H9 (cell line): ENCODE measurements at regions not wholly inside any gene's neighbourhood (a gene's known extent, or its start where the extent isn't known, plus 50 kb on each side); places are given as distances from the start of the nearest gene placed in this dataset.

ENCODE experiments used
- DNase-seq: peaks from one replicate; pipeline ENCODE4 v3.0.0-alpha.2; 2017
- H2AFZ ChIP-seq: one replicate; pipeline ENCODE4 v1.6.1; 2013; ENCODE audit warnings: mild to moderate bottlenecking, low read length, control low read depth, moderate library complexity
- H2AK5ac ChIP-seq: 2 replicates; pipeline ENCODE4 v1.6.1; 2013; ENCODE audit warnings: low read length, control low read depth, mixed read lengths; ENCODE audit not compliant: insufficient read length
- H2BK120ac ChIP-seq: one replicate; pipeline ENCODE4 v1.6.1; 2013; ENCODE audit warnings: low read depth, mild to moderate bottlenecking, low read length, control low read depth, inconsistent platforms; ENCODE audit not compliant: poor library complexity, severe bottlenecking
- H2BK12ac ChIP-seq: 2 replicates; pipeline ENCODE4 v1.6.1; 2013; ENCODE audit warnings: low read length, control low read depth, mixed read lengths, low read depth; ENCODE audit not compliant: insufficient read length
- H2BK15ac ChIP-seq: 2 replicates; pipeline ENCODE4 v1.6.1; 2013; ENCODE audit warnings: low read depth, low read length, control low read depth
- H2BK20ac ChIP-seq: one replicate; pipeline ENCODE4 v1.6.1; 2013; ENCODE audit warnings: low read depth, mild to moderate bottlenecking, low read length, control low read depth, inconsistent platforms; ENCODE audit not compliant: poor library complexity, severe bottlenecking
- H2BK5ac ChIP-seq: 2 replicates; pipeline ENCODE4 v1.6.1; 2013; ENCODE audit warnings: low read length, control low read depth, mixed read lengths; ENCODE audit not compliant: insufficient read length
- H3K14ac ChIP-seq: 2 replicates; pipeline ENCODE4 v1.6.1; 2013; ENCODE audit warnings: low read length, control low read depth; ENCODE audit not compliant: insufficient read depth
- H3K18ac ChIP-seq: 2 replicates; pipeline ENCODE4 v1.6.1; 2013; ENCODE audit warnings: low read depth, mild to moderate bottlenecking, mixed read lengths, low read length, control low read depth; ENCODE audit not compliant: insufficient read length
- H3K23ac ChIP-seq: 2 replicates; pipeline ENCODE4 v1.6.1; 2013; ENCODE audit warnings: low read length, control low read depth, mixed read lengths, low read depth; ENCODE audit not compliant: insufficient read length
- H3K23me2 ChIP-seq: 2 replicates; pipeline ENCODE4 v1.6.1; 2013; ENCODE audit warnings: low read depth, mild to moderate bottlenecking, mixed read lengths, low read length, control low read depth; ENCODE audit not compliant: insufficient read length, poor library complexity, severe bottlenecking
- H3K27ac ChIP-seq: 2 replicates; pipeline ENCODE4 v1.5.1; 2013; ENCODE audit warnings: low read length, control low read depth, mixed read lengths, low read depth; ENCODE audit not compliant: insufficient read length
- H3K27me3 ChIP-seq: 2 replicates; pipeline ENCODE4 v1.6.1; 2013; ENCODE audit warnings: low read length, control low read depth, inconsistent platforms; ENCODE audit not compliant: insufficient read depth
- H3K4ac ChIP-seq: 2 replicates; pipeline ENCODE4 v1.6.1; 2013; ENCODE audit warnings: low read depth, mild to moderate bottlenecking, control low read depth, inconsistent platforms, low read length, moderate library complexity
- H3K4me1 ChIP-seq: 2 replicates; pipeline ENCODE4 v1.6.1; 2013; ENCODE audit warnings: low read length, control low read depth, inconsistent platforms; ENCODE audit not compliant: insufficient read depth
- H3K4me2 ChIP-seq: 2 replicates; pipeline ENCODE4 v1.6.1; 2013; ENCODE audit warnings: low read length, control low read depth, mixed read lengths; ENCODE audit not compliant: insufficient read length, insufficient read depth
- H3K56ac ChIP-seq: 2 replicates; pipeline ENCODE4 v1.6.1; 2013; ENCODE audit warnings: low read depth, mild to moderate bottlenecking, mixed read lengths, low read length, control low read depth; ENCODE audit not compliant: insufficient read length
- H3K79me1 ChIP-seq: 2 replicates; pipeline ENCODE4 v1.6.1; 2013; ENCODE audit warnings: low read depth, mild to moderate bottlenecking, moderate library complexity, low read length, control low read depth, inconsistent platforms; ENCODE audit not compliant: insufficient read depth, poor library complexity, severe bottlenecking
- H3K79me2 ChIP-seq: 2 replicates; pipeline ENCODE4 v1.6.1; 2013; ENCODE audit warnings: low read length, control low read depth, inconsistent platforms; ENCODE audit not compliant: insufficient read depth
- H3K9ac ChIP-seq: 2 replicates; pipeline ENCODE4 v1.6.1; 2013; ENCODE audit warnings: low read length, control low read depth, mixed read lengths; ENCODE audit not compliant: insufficient read length; ENCODE audit errors: extremely low read depth
- H3K9me3 ChIP-seq: one replicate; pipeline ENCODE4 v1.6.1; 2013; ENCODE audit warnings: low read depth, low read length, inconsistent platforms; ENCODE audit not compliant: control insufficient read depth
- H3T11ph ChIP-seq: one replicate; pipeline ENCODE4 v1.6.1; 2013; ENCODE audit warnings: mild to moderate bottlenecking, low read length, control low read depth, inconsistent platforms
- H4K20me1 ChIP-seq: one replicate; pipeline ENCODE4 v1.6.1; 2013; ENCODE audit not compliant: control insufficient read depth, insufficient read length, insufficient read depth
- H4K5ac ChIP-seq: 2 replicates; pipeline ENCODE4 v1.6.1; 2013; ENCODE audit warnings: low read depth, mild to moderate bottlenecking, mixed read lengths, low read length, control low read depth; ENCODE audit not compliant: insufficient read length
- H4K8ac ChIP-seq: replicated peaks from 2 replicates; pipeline ENCODE4 v1.6.1; 2013; ENCODE audit warnings: low read length, control low read depth, mixed read lengths, low read depth; ENCODE audit not compliant: insufficient read length
- H4K91ac ChIP-seq: 2 replicates; pipeline ENCODE4 v1.6.1; 2013; ENCODE audit warnings: low read depth, mild to moderate bottlenecking, moderate library complexity, mixed read lengths, low read length, control low read depth; ENCODE audit not compliant: insufficient read length
- H3K27ac Mint-ChIP-seq, 3 experiments: 2 replicates in 2 of 3; 3 replicates in 1 of 3; pipeline ENCODE4 v1.8.0; 2020 to 2021; ENCODE audit warnings: mixed read lengths in 3 of 3, mild to moderate bottlenecking in 1 of 3, moderate library complexity in 1 of 3
- H3K27me3 Mint-ChIP-seq: 2 replicates; pipeline ENCODE4 v1.8.0; 2021; ENCODE audit warnings: low read depth, mild to moderate bottlenecking, moderate library complexity, mixed read lengths
- H3K36me3 Mint-ChIP-seq, 3 experiments: 2 replicates in 2 of 3; 3 replicates in 1 of 3; pipeline ENCODE4 v1.8.0; 2020 to 2021; ENCODE audit warnings: low read depth in 3 of 3, mixed read lengths in 3 of 3; ENCODE audit not compliant: insufficient read depth in 1 of 3
- H3K4me1 Mint-ChIP-seq, 2 experiments: 2 replicates each; pipeline ENCODE4 v1.8.0; 2020; ENCODE audit warnings: mixed read lengths in 2 of 2
- H3K4me3 Mint-ChIP-seq, 2 experiments: 2 replicates in 1 of 2; 3 replicates in 1 of 2; pipeline ENCODE4 v1.8.0; 2020 to 2021; ENCODE audit warnings: mild to moderate bottlenecking in 2 of 2, mixed read lengths in 2 of 2, moderate library complexity in 1 of 2
- H3K9me3 Mint-ChIP-seq, 2 experiments: 2 replicates in 1 of 2; 3 replicates in 1 of 2; pipeline ENCODE4 v1.8.0; 2020; ENCODE audit warnings: mild to moderate bottlenecking in 2 of 2, mixed read lengths in 2 of 2, moderate library complexity in 1 of 2
- TF ChIP-seq, protein P1 (sequence below): fragments of 200-600 bp; sonication (generic); conservative IDR thresholded peaks from 3 replicates; pipeline ENCODE4 v1.8.0; 2021; ENCODE audit warnings: antibody characterized with exemption, mild to moderate bottlenecking

DNA sequence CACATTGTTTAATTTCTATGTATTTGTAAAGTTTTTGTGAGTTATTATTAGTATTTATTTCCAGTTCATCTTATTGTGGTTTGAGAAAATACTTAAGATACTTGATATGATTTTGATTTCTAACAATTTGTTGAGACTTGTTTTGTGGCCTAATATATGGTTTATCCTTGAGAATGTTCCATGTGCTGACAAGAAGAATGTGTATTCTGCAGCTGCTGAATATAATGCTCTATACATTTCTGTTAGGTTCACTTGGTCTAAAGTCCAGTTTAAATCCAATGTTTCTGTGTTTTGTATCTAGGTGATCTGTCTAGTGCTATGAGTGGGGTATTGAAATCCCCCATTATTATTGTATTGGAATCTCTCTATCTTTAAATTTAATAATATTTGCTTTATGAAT is 201.3 kb downstream of the FSIP2 start:
- no peak overlapping the region for H3K18ac ChIP-seq
- no peak for DNase-seq
- no peak overlapping the region for H2AFZ ChIP-seq
- no peaks in the 10 kb centered on the region for H3K4me1 ChIP-seq
- H2BK120ac ChIP-seq, result no peak overlapping the region
- H3K23me2 ChIP-seq, result no peaks in the 10 kb centered on the region
- H2BK12ac ChIP-seq, result no peak overlapping the region
- H2AK5ac ChIP-seq, result no peak overlapping the region
- no peak overlapping the region for H3K14ac ChIP-seq
- H3K4ac ChIP-seq, result no peak overlapping the region
- Mint-ChIP-seq H3K9me3 (no peaks in the 10 kb centered on the region), H3K4me3 (no peak overlapping the region), H3K4me1 (no peaks in the 10 kb centered on the region), H3K36me3 (no peaks in the 10 kb centered on the region), H3K27me3 (no peaks in the 10 kb centered on the region), H3K27ac (no peak overlapping the region)
- no peak overlapping the region for H2BK5ac ChIP-seq
- H4K5ac ChIP-seq, result no peak overlapping the region
- no peaks in the 10 kb centered on the region for H3K27me3 ChIP-seq
- H3T11ph ChIP-seq, result no peak overlapping the region
- H3K9ac ChIP-seq, result no peak overlapping the region
- H3K79me1 ChIP-seq, result no peaks in the 10 kb centered on the region
- H3K23ac ChIP-seq, result no peak overlapping the region
- H3K4me2 ChIP-seq, result no peak overlapping the region
- H2BK20ac ChIP-seq, result no peak overlapping the region
- H3K56ac ChIP-seq, result no peak overlapping the region
- TF ChIP-seq, protein P1, sequence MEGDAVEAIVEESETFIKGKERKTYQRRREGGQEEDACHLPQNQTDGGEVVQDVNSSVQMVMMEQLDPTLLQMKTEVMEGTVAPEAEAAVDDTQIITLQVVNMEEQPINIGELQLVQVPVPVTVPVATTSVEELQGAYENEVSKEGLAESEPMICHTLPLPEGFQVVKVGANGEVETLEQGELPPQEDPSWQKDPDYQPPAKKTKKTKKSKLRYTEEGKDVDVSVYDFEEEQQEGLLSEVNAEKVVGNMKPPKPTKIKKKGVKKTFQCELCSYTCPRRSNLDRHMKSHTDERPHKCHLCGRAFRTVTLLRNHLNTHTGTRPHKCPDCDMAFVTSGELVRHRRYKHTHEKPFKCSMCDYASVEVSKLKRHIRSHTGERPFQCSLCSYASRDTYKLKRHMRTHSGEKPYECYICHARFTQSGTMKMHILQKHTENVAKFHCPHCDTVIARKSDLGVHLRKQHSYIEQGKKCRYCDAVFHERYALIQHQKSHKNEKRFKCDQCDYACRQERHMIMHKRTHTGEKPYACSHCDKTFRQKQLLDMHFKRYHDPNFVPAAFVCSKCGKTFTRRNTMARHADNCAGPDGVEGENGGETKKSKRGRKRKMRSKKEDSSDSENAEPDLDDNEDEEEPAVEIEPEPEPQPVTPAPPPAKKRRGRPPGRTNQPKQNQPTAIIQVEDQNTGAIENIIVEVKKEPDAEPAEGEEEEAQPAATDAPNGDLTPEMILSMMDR, result no peak
- H3K27ac ChIP-seq, result no peak overlapping the region
- no peak overlapping the region for H4K91ac ChIP-seq
- H4K20me1 ChIP-seq, result no peaks in the 10 kb centered on the region
- no peaks in the 10 kb centered on the region for H3K79me2 ChIP-seq
- H3K9me3 ChIP-seq, result no peaks in the 10 kb centered on the region
- H4K8ac ChIP-seq, result no peak overlapping the region
- no peak overlapping the region for H2BK15ac ChIP-seq
